MCF 10A (cell line): ENCODE measurements at regions not wholly inside any gene's neighbourhood (a gene's known extent, or its start where the extent isn't known, plus 50 kb on each side); places are given as distances from the start of the nearest gene placed in this dataset.

Experiments
- BruUV-seq: library from RNA; stranded (reverse); fragments of 400-500 nt; replicated peaks from 2 replicates; lab custom pipeline; 2021; lab: Mats Ljungman, UMichigan
- CTCF ChIA-PET: fragments of 300-600 bp; sonication (Branson Sonifier 250); formaldehyde crosslinking; extraction: SDS; loops from one replicate; lab custom pipeline; 2021; ENCODE audit warnings: antibody characterized with exemption, inconsistent platforms; lab: Yijun Ruan, JAX
- POLR2A ChIA-PET: fragments of 300-600, 350-650 bp; sonication (Branson Sonifier 250); formaldehyde crosslinking; extraction: SDS; loops from one replicate; lab custom pipeline; 2020; ENCODE audit warnings: antibody characterized with exemption, inconsistent platforms; lab: Yijun Ruan, JAX
- DNase-seq: peaks from one replicate; pipeline ENCODE4 v3.0.0-alpha.2; 2018; ENCODE audit not compliant: unreplicated experiment
- H3K27ac Mint-ChIP-seq: one replicate; pipeline ENCODE4 v1.8.0; 2022; ENCODE audit warnings: mild to moderate bottlenecking, low read depth, mixed read lengths; ENCODE audit not compliant: unreplicated experiment
- H3K27me3 Mint-ChIP-seq: one replicate; pipeline ENCODE4 v1.8.0; 2022; ENCODE audit warnings: mixed read lengths; ENCODE audit not compliant: insufficient read depth, unreplicated experiment
- H3K36me3 Mint-ChIP-seq: one replicate; pipeline ENCODE4 v1.8.0; 2022; ENCODE audit warnings: mild to moderate bottlenecking, moderate library complexity, mixed read lengths; ENCODE audit not compliant: insufficient read depth, unreplicated experiment
- H3K4me1 Mint-ChIP-seq: one replicate; pipeline ENCODE4 v1.8.0; 2022; ENCODE audit warnings: mixed read lengths; ENCODE audit not compliant: insufficient read depth, unreplicated experiment
- H3K4me3 Mint-ChIP-seq: one replicate; pipeline ENCODE4 v1.8.0; 2022; ENCODE audit warnings: mild to moderate bottlenecking, moderate library complexity, mixed read lengths; ENCODE audit not compliant: unreplicated experiment
- H3K9me3 Mint-ChIP-seq: one replicate; pipeline ENCODE4 v1.8.0; 2022; ENCODE audit warnings: mixed read lengths; ENCODE audit not compliant: unreplicated experiment
- intact Hi-C: fragments of 100-400 bp; cut with micrococcal nuclease; formaldehyde crosslinking; loops from 2 replicates; pipeline ENCODE4 v1.14.1; 2022
- TF ChIP-seq, protein P1 (sequence below): fragments of 200-600 bp; IDR thresholded peaks from one replicate; pipeline ENCODE4 v1.8.0; 2022; ENCODE audit warnings: antibody characterized with exemption, mild to moderate bottlenecking; ENCODE audit not compliant: unreplicated experiment

DNA sequence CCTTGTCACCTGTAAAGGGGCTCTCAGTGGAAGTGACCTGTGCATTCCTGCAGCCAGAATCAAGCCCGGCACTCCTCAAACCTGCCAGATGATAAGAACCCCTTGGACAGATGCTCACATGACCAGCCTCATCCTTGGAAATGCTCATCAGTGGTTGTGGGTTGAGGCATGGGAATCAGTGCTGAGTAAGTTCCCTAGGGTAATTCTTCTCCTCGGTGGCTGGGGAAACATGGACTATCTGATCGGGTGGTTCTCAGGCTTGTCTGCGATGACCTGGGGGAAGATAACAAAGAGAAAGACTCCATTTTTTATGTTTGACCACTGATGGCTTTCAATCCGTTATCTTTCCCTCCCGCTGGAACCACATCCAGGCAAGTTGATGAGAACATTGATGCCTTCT lies 84.0 kb downstream of the SPP2 start:
- no peak overlapping the region for H3K4me3 Mint-ChIP-seq
- POLR2A ChIA-PET, result interaction anchor here (1.2 to 1.4 kb wide), 2 partner anchors 361 to 363 kb away, joined by 4 read pairs; partner anchors contain the start of gene ARL4C
- no TSS peak for BruUV-seq
- TF ChIP-seq, protein P1, sequence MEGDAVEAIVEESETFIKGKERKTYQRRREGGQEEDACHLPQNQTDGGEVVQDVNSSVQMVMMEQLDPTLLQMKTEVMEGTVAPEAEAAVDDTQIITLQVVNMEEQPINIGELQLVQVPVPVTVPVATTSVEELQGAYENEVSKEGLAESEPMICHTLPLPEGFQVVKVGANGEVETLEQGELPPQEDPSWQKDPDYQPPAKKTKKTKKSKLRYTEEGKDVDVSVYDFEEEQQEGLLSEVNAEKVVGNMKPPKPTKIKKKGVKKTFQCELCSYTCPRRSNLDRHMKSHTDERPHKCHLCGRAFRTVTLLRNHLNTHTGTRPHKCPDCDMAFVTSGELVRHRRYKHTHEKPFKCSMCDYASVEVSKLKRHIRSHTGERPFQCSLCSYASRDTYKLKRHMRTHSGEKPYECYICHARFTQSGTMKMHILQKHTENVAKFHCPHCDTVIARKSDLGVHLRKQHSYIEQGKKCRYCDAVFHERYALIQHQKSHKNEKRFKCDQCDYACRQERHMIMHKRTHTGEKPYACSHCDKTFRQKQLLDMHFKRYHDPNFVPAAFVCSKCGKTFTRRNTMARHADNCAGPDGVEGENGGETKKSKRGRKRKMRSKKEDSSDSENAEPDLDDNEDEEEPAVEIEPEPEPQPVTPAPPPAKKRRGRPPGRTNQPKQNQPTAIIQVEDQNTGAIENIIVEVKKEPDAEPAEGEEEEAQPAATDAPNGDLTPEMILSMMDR, result no peak
- no peaks in the 10 kb centered on the region for H3K9me3 Mint-ChIP-seq
- no peaks in the 10 kb centered on the region for H3K27me3 Mint-ChIP-seq
- intact Hi-C loops, result loop anchor here (2.0 to 10.0 kb wide), 2 partner anchors 68 to 980 kb away; no protein-coding TSS in a partner anchor
- H3K4me1 Mint-ChIP-seq, result peaks cover 36% of the 10 kb centered on the region
- no peak overlapping the region for H3K27ac Mint-ChIP-seq
- DNase-seq, result no peak
- H3K36me3 Mint-ChIP-seq, result no peaks in the 10 kb centered on the region
- CTCF ChIA-PET, result interaction anchor here (0.7 to 3.2 kb wide), 9 partner anchors 103 to 983 kb away, joined by 3 to 27 read pairs (median 7); partner anchors contain the start of gene ARL4C

DNA sequence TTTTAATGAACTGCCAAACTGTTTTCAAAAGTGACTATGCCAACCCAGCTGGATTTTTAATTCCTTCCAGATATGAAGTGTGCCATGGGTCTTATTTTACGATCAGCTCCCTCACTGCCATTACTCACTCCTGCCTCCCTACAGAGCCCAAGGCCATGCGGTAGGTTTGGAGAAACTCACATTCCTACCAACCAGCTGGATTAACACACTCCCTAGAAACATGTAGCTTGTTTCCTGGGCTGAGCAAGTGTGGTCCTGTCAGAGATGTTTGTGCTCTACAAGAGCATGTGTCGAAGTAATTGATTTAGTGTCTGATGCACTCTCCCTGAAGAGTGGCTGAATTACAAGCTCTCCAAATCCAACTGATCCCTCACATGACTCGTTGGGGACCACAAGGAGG lies 82.5 kb downstream of the SPP2 start:
- BruUV-seq, result no TSS peak
- TF ChIP-seq, protein P1, result no peak
- no peak overlapping the region for H3K4me3 Mint-ChIP-seq
- POLR2A ChIA-PET, result interaction anchor here (0.7 to 2.5 kb wide), 15 partner anchors 21 to 412 kb away, joined by 3 to 11 read pairs (median 4); partner anchors contain the start of gene ARL4C
- no peaks in the 10 kb centered on the region for H3K9me3 Mint-ChIP-seq
- no peaks in the 10 kb centered on the region for H3K36me3 Mint-ChIP-seq
- peak; percentile 87 for DNase-seq
- H3K4me1 Mint-ChIP-seq, result peaks cover 35% of the 10 kb centered on the region
- H3K27ac Mint-ChIP-seq, result peak overlapping the region; percentile 49
- intact Hi-C loops, result loop anchor here (2.0 to 10.0 kb wide), 2 partner anchors 150 to 982 kb away; no protein-coding TSS in a partner anchor
- CTCF ChIA-PET, result interaction anchor here (0.6 to 3.2 kb wide), 18 partner anchors 49 to 984 kb away, joined by 3 to 27 read pairs (median 4); no protein-coding TSS in a partner anchor
- H3K27me3 Mint-ChIP-seq, result no peaks in the 10 kb centered on the region

DNA sequence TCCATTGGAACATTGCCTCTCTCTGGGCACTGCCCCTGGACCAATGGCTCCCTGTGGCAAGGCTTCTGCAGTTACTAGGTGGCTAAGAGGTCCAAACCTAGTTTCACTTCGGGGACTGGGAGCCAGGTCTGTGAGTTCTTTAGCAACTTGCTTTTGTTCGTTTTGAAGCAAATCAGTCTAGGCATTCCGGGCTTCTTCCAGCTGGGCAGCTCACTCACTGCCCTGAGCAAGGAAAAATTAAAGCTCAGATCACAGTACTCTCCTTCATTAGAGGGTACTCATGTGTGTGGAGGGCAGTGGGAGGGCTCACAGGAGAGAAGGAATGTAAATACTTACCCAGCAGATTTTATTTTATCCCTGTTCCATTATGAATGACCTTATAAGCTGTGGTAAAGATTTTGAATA lies 80.3 kb downstream of the SPP2 start:
- Mint-ChIP-seq H3K27ac (no peak overlapping the region), H3K9me3 (no peaks in the 10 kb centered on the region), H3K4me3 (no peak overlapping the region), H3K4me1 (peaks cover 20% of the 10 kb centered on the region), H3K36me3 (no peaks in the 10 kb centered on the region), H3K27me3 (no peaks in the 10 kb centered on the region)
- intact Hi-C loops, result loop anchor here (10.0 kb wide), 1 partner anchor 984 kb away; no protein-coding TSS in a partner anchor
- no TSS peak for BruUV-seq
- ChIA-PET CTCF (interaction anchor here (0.5 to 1.6 kb wide), 4 partner anchors 157 to 1806 kb away, joined by 3 to 4 read pairs (median 3); no protein-coding TSS in a partner anchor), POLR2A (interaction anchor here (1.0 kb wide), 1 partner anchor 19 kb away, joined by 4 read pairs; no protein-coding TSS in a partner anchor)
- DNase-seq, result no peak
- TF ChIP-seq, protein P1, result no peak

DNA sequence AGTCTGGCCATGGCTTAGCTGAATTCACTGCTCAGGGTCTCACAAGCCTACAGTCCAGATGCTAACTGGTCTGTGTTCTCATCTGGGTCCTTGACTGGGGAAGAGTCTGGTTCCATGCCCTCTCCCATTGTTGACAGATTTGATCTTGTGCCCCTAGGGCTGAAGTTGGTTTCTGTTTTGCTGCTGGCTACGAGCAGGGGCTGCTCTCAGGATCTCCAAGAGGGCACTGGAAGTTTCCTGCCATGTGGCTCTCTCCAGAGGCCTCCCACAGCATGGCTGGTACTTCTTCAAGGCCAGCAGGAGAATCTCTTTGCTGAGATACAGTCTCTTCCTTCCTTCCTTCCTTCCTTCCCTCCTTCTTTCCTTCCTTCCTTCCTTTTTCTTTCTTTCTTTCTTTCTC lies 78.1 kb downstream of the SPP2 start:
- POLR2A ChIA-PET, result no interaction called here

More for the DNA sequence above, 78.1 kb downstream of the SPP2 start:
- Mint-ChIP-seq H3K9me3 (no peaks in the 10 kb centered on the region), H3K27me3 (no peaks in the 10 kb centered on the region), H3K4me3 (no peak overlapping the region), H3K36me3 (no peaks in the 10 kb centered on the region), H3K27ac (no peak overlapping the region), H3K4me1 (peaks cover 14% of the 10 kb centered on the region)
- intact Hi-C loops, result no loop called here
- TF ChIP-seq, protein P1, result no peak
- DNase-seq, result no peak
- CTCF ChIA-PET, result interaction anchor here (0.6 kb wide), 1 partner anchor 295 kb away, joined by 4 read pairs; no protein-coding TSS in a partner anchor
- no TSS peak for BruUV-seq
